GM21786 (cell line): ENCODE measurements at regions not wholly inside any gene's neighbourhood (a gene's known extent, or its start where the extent isn't known, plus 50 kb on each side); places are given as distances from the start of the nearest gene placed in this dataset.

Experiments
- ATAC-seq: cut with Tn5 transposase; IDR thresholded peaks from one replicate; pipeline ENCODE4 v1.9.1; 2021; ENCODE audit not compliant: unreplicated experiment

- no peak for ATAC-seq
Observed at GRCh38 chr11:42257534-42257933, 798.1 kb upstream of the LRRC4C start.

GRCh38 chr11:42265072-42265471 is 805.6 kb upstream of the LRRC4C start:
- no peak for ATAC-seq

GRCh38 chr11:42271306-42271705 is 811.9 kb upstream of the LRRC4C start:
- ATAC-seq: no peak

GRCh38 chr11:42273977-42274376 is 814.5 kb upstream of the LRRC4C start:
- no peak for ATAC-seq

GRCh38 chr11:42296910-42297309 is 837.5 kb upstream of the LRRC4C start:
- no peak for ATAC-seq

GRCh38 chr11:42299780-42300179 is 840.3 kb upstream of the LRRC4C start:
- no peak for ATAC-seq

- no peak for ATAC-seq
Observed at GRCh38 chr11:42301777-42302176, 842.3 kb upstream of the LRRC4C start.

GRCh38 chr11:42311514-42311913 is 852.1 kb upstream of the LRRC4C start:
- no peak for ATAC-seq

- ATAC-seq: no peak
Observed at GRCh38 chr11:42311944-42312343, 852.5 kb upstream of the LRRC4C start.

GRCh38 chr11:42315267-42315666 is 855.8 kb upstream of the LRRC4C start:
- no peak for ATAC-seq

- ATAC-seq: no peak
Observed at GRCh38 chr11:42315846-42316245, 856.4 kb upstream of the LRRC4C start.

GRCh38 chr11:42319921-42320320 is 860.5 kb upstream of the LRRC4C start:
- ATAC-seq: no peak

- no peak for ATAC-seq
Observed at GRCh38 chr11:42329929-42330565, 870.6 kb upstream of the LRRC4C start.

GRCh38 chr11:42337786-42338455 is 878.5 kb upstream of the LRRC4C start:
- ATAC-seq: no peak

GRCh38 chr11:42344204-42344792 is 884.8 kb upstream of the LRRC4C start:
- no peak for ATAC-seq

- ATAC-seq: no peak
Observed at GRCh38 chr11:42345933-42346332, 886.5 kb upstream of the LRRC4C start.

- no peak for ATAC-seq
Observed at GRCh38 chr11:42363701-42364100, 904.2 kb upstream of the LRRC4C start.

GRCh38 chr11:42390116-42390515 is 921.7 kb upstream of the API5 start:
- no peak for ATAC-seq

- no peak for ATAC-seq
Observed at GRCh38 chr11:42397483-42397882, 914.3 kb upstream of the API5 start.

GRCh38 chr11:42407341-42407740 is 904.5 kb upstream of the API5 start:
- ATAC-seq: peak; percentile 45

GRCh38 chr11:42410251-42410955 is 901.4 kb upstream of the API5 start:
- peak; percentile 79 for ATAC-seq

- no peak for ATAC-seq
Observed at GRCh38 chr11:42412590-42412989, 899.2 kb upstream of the API5 start.
